Osteoblast (primary cell): ENCODE measurements at regions not wholly inside any gene's neighbourhood (a gene's known extent, or its start where the extent isn't known, plus 50 kb on each side); places are given as distances from the start of the nearest gene placed in this dataset.

Experiments
- DNase-seq: peaks from one replicate; pipeline ENCODE4 v3.0.0; 2011; ENCODE audit warnings: low spot score, mixed read lengths; ENCODE audit not compliant: insufficient read length; ENCODE audit errors: missing footprints
- H2AFZ ChIP-seq: 2 replicates; pipeline ENCODE4 v1.6.0; 2011; ENCODE audit warnings: mild to moderate bottlenecking, low read length
- H3K27ac ChIP-seq: 2 replicates; pipeline ENCODE4 v1.5.1; 2011; ENCODE audit warnings: mild to moderate bottlenecking, low read depth, low read length, moderate library complexity
- H3K27me3 ChIP-seq: 2 replicates; pipeline ENCODE4 v1.6.0; 2012; ENCODE audit warnings: mild to moderate bottlenecking, control low read depth, inconsistent platforms, low read length, moderate library complexity; ENCODE audit not compliant: insufficient read depth
- H3K36me3 ChIP-seq: 2 replicates; pipeline ENCODE4 v1.5.1; 2011; ENCODE audit warnings: mild to moderate bottlenecking, low read length, control low read depth, moderate library complexity; ENCODE audit not compliant: insufficient read depth
- H3K4me1 ChIP-seq: 2 replicates; pipeline ENCODE4 v1.5.1; 2011; ENCODE audit warnings: mild to moderate bottlenecking, low read length, control low read depth, moderate library complexity; ENCODE audit not compliant: insufficient read depth
- H3K4me2 ChIP-seq: 2 replicates; pipeline ENCODE4 v1.6.0; 2011; ENCODE audit warnings: mild to moderate bottlenecking, low read length; ENCODE audit not compliant: insufficient read depth
- H3K4me3 ChIP-seq: fragments of 200-600 bp; sonication (generic); 3 replicates; pipeline ENCODE4 v1.5.1; 2012; ENCODE audit warnings: mild to moderate bottlenecking, low read length, inconsistent platforms; ENCODE audit not compliant: insufficient read depth
- H3K79me2 ChIP-seq: 2 replicates; pipeline ENCODE4 v1.6.0; 2012; ENCODE audit warnings: mild to moderate bottlenecking, low read length, control low read depth, inconsistent platforms; ENCODE audit not compliant: insufficient read depth
- H3K9me3 ChIP-seq: 2 replicates; pipeline ENCODE4 v1.5.1; 2011; ENCODE audit warnings: low read depth, low read length, control low read depth
- H4K20me1 ChIP-seq: 2 replicates; pipeline ENCODE4 v1.6.0; 2012; ENCODE audit warnings: mild to moderate bottlenecking, low read length, control low read depth; ENCODE audit not compliant: insufficient read depth
- CTCF ChIP-seq: IDR thresholded peaks from 2 replicates; pipeline ENCODE4 v1.5.1; 2011; ENCODE audit warnings: mild to moderate bottlenecking, low read depth, low read length, moderate library complexity; ENCODE audit errors: extremely low read depth

GRCh38 chr14:100424504-100425428 is 101.6 kb downstream of the SLC25A47 start:
- TF ChIP-seq CTCF = no peak
- DNase-seq = no peak
- Histone ChIP-seq H3K9me3 (no peaks in the 10 kb centered on the region), H3K27me3 (no peaks in the 10 kb centered on the region), H3K36me3 (no peaks in the 10 kb centered on the region), H3K4me1 (peaks cover 28% of the 10 kb centered on the region), H3K79me2 (peaks cover 28% of the 10 kb centered on the region), H3K27ac (no peak overlapping the region), H2AFZ (no peak overlapping the region), H3K4me2 (no peak overlapping the region), H3K4me3 (no peak overlapping the region), H4K20me1 (no peaks in the 10 kb centered on the region)

- H2AFZ ChIP-seq = no peak overlapping the region
- no peak for TF ChIP-seq CTCF
- peaks cover 28% of the 10 kb centered on the region for H3K4me1 ChIP-seq
- H3K36me3 ChIP-seq = no peaks in the 10 kb centered on the region
- H3K4me2 ChIP-seq = no peak overlapping the region
- no peaks in the 10 kb centered on the region for H3K9me3 ChIP-seq
- DNase-seq = no peak
- H3K27ac ChIP-seq = no peak overlapping the region
- H3K27me3 ChIP-seq = no peaks in the 10 kb centered on the region
- H3K4me3 ChIP-seq = no peak overlapping the region
- H3K79me2 ChIP-seq = peaks cover 28% of the 10 kb centered on the region
- H4K20me1 ChIP-seq = no peaks in the 10 kb centered on the region
Observed at GRCh38 chr14:100425429-100425827, 102.3 kb downstream of the SLC25A47 start.

- Histone ChIP-seq H3K4me3 (no peak overlapping the region), H4K20me1 (no peaks in the 10 kb centered on the region), H3K27me3 (no peaks in the 10 kb centered on the region), H3K9me3 (no peaks in the 10 kb centered on the region), H3K36me3 (no peaks in the 10 kb centered on the region), H2AFZ (no peak overlapping the region), H3K4me2 (no peak overlapping the region), H3K79me2 (peaks cover 28% of the 10 kb centered on the region), H3K27ac (no peak overlapping the region), H3K4me1 (peaks cover 28% of the 10 kb centered on the region)
- DNase-seq = no peak
- TF ChIP-seq CTCF = no peak
Observed at GRCh38 chr14:100426314-100426713, 103.2 kb downstream of the SLC25A47 start.

GRCh38 chr14:100427166-100427565 is 104.0 kb downstream of the SLC25A47 start:
- no peaks in the 10 kb centered on the region for H3K36me3 ChIP-seq
- no peaks in the 10 kb centered on the region for H3K9me3 ChIP-seq
- peaks cover 28% of the 10 kb centered on the region for H3K79me2 ChIP-seq
- H3K27me3 ChIP-seq = no peaks in the 10 kb centered on the region
- no peak overlapping the region for H3K27ac ChIP-seq
- H4K20me1 ChIP-seq = no peaks in the 10 kb centered on the region
- H3K4me3 ChIP-seq = no peak overlapping the region
- DNase-seq = no peak
- peaks cover 24% of the 10 kb centered on the region for H3K4me1 ChIP-seq
- no peak overlapping the region for H2AFZ ChIP-seq
- no peak overlapping the region for H3K4me2 ChIP-seq
- no peak for TF ChIP-seq CTCF
